T-helper 1 cell treated with Interleukin-12 subunit alpha and Interleukin-12 subunit beta and Interleukin-4 antibody, amounts not matched to agents 30 μg/mL and 1 μg/mL, for 36 hours (primary cell): ENCODE measurements at regions not wholly inside any gene's neighbourhood (a gene's known extent, or its start where the extent isn't known, plus 50 kb on each side); places are given as distances from the start of the nearest gene placed in this dataset.
"Not testable (repeated sequence)": the region's sequence is repeated elsewhere in the genome, so short reads cannot be mapped to it uniquely, and the experiment has no call there.

Experiments
- H3K27ac Mint-ChIP-seq: one replicate; pipeline ENCODE4 v1.8.0; 2021; ENCODE audit warnings: mild to moderate bottlenecking, mixed read lengths
- H3K27me3 Mint-ChIP-seq: one replicate; pipeline ENCODE4 v1.8.0; 2021; ENCODE audit warnings: low read depth, mixed read lengths
- H3K36me3 Mint-ChIP-seq: one replicate; pipeline ENCODE4 v1.8.0; 2021; ENCODE audit warnings: low read depth, mixed read lengths
- H3K4me1 Mint-ChIP-seq: one replicate; pipeline ENCODE4 v1.8.0; 2021; ENCODE audit warnings: low read depth, mixed read lengths
- H3K4me3 Mint-ChIP-seq: one replicate; pipeline ENCODE4 v1.8.0; 2021; ENCODE audit warnings: mild to moderate bottlenecking, moderate library complexity, mixed read lengths
- H3K9me3 Mint-ChIP-seq: one replicate; pipeline ENCODE4 v1.8.0; 2021; ENCODE audit warnings: mixed read lengths

- Mint-ChIP-seq H3K4me3 (no peak overlapping the region), H3K9me3 (peaks cover 9% of the 10 kb centered on the region), H3K27me3 (no peaks in the 10 kb centered on the region), H3K36me3 (no peaks in the 10 kb centered on the region), H3K4me1 (no peaks in the 10 kb centered on the region), H3K27ac (no peak overlapping the region)
Measured at GRCh38 chr5:30524428-30524827, 669.1 kb upstream of the CDH6 start.

DNA sequence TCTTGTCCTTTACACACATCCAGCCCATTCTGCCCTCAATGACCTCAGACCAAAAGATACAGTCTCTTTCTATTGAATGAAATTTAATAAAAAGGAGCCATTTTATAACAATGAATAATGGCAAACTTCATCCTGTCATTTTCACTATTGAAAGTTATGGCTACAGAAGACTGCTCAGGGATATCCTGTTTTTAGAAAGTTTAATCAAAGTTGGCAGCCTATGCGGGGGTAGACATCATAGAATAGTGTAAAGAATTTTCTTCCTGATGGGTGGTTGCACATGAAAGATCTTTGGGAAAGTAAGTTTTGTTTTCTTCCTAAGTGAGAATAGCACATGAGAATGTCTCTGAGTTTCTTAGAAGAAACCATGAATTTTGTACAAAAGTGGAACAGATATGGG lies 670.4 kb upstream of the CDH6 start:
- Mint-ChIP-seq H3K4me3 (no peak overlapping the region), H3K4me1 (no peaks in the 10 kb centered on the region), H3K27ac (no peak overlapping the region), H3K27me3 (no peaks in the 10 kb centered on the region), H3K36me3 (no peaks in the 10 kb centered on the region), H3K9me3 (peaks cover 15% of the 10 kb centered on the region)

DNA sequence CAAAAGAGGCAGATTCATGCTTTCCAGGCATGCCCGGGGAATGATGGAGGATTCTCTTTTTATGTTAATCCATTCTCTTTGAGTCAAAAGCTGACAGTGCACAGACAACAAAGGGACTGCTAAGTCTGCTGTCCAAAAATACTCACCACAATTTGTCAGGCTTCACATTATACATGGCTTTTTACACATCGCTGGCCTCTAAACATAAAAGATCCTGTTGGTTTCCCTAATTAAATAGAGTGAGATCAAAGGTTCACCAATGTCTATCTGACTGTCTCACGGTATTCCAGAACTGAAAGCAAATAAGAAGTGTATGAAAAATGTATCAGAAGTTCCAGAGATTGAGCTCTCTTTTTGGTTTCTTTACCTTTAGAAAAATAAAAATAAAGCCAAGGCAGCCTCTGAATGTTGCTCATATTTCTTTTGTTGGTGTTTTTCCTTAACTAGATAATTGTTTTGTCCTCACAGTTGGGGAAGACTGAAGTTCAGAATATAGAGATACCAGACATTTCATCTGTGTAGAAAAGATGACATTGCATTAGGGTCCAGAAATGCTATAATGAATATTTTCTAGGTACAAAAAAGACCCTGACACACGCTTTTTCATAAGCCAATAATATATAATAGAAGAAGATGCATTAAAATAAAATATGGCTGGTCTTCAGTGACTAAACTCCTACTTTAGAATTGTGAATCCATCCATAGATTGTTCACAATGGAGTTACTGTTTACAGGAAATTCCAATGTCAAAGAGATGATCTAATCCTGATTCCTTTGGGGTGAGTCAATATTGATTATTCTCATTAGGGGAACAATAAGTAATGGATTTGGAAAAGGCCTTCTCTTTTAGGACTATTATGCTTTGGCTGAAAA lies 688.2 kb upstream of the CDH6 start:
- Mint-ChIP-seq H3K27me3 (no peaks in the 10 kb centered on the region), H3K27ac (no peak overlapping the region), H3K4me1 (no peaks in the 10 kb centered on the region), H3K36me3 (no peaks in the 10 kb centered on the region), H3K9me3 (peaks cover 22% of the 10 kb centered on the region), H3K4me3 (no peak overlapping the region)

DNA sequence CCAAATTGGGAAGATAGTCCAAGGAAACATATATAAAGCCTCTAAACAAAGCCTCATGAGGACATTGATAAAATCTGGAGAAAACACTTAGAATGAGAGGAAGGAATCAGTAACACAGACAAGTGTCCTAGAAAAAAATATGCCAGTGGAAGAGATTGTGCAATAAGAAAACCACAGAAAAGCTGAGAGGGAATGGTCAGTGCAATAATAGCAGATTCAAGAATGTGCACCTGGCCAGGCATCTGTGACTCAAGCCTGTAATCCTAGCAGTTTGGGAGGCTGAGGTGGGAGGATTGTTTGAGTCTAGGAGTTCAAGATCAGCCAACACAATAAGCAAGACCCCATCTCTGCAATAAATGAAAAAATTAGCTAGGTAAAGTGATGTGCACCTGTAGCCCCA lies 691.2 kb upstream of the CDH6 start:
- Mint-ChIP-seq H3K27ac (no peak overlapping the region), H3K4me3 (no peak overlapping the region), H3K9me3 (peaks cover 17% of the 10 kb centered on the region), H3K36me3 (no peaks in the 10 kb centered on the region), H3K27me3 (no peaks in the 10 kb centered on the region), H3K4me1 (no peaks in the 10 kb centered on the region)

- no peak overlapping the region for H3K4me3 Mint-ChIP-seq
- no peaks in the 10 kb centered on the region for H3K27me3 Mint-ChIP-seq
- peaks cover 17% of the 10 kb centered on the region for H3K9me3 Mint-ChIP-seq
- H3K4me1 Mint-ChIP-seq = no peaks in the 10 kb centered on the region
- no peaks in the 10 kb centered on the region for H3K36me3 Mint-ChIP-seq
- no peak overlapping the region for H3K27ac Mint-ChIP-seq
Measured at GRCh38 chr5:30501065-30501464, 692.4 kb upstream of the CDH6 start.

- H3K4me3 Mint-ChIP-seq = no peak overlapping the region
- peaks cover 17% of the 10 kb centered on the region for H3K9me3 Mint-ChIP-seq
- no peaks in the 10 kb centered on the region for H3K27me3 Mint-ChIP-seq
- H3K36me3 Mint-ChIP-seq = no peaks in the 10 kb centered on the region
- H3K4me1 Mint-ChIP-seq = no peaks in the 10 kb centered on the region
- no peak overlapping the region for H3K27ac Mint-ChIP-seq
Measured at GRCh38 chr5:30500513-30500912, 693.0 kb upstream of the CDH6 start.

DNA sequence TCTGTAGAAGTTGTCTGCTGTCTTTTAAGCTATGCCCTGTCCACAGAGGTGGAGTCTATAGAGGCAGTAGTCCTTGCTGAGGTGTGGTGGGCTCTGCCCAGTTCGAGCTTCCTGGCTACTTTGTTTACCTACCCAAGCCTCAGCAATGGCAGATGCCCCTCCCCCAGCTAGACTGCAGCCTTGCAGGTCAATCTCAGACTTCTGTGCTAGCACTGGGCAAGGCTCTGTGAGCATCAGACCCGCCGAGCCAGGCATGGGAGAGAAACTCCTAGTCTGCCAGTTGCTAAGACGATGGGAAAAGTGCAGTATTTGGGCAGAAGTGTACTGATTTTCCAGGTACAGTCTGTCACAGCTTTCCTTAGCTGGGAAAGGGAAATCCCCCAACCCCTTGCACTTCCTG lies 694.1 kb upstream of the CDH6 start:
- Mint-ChIP-seq H3K27ac (no peak overlapping the region), H3K4me1 (no peaks in the 10 kb centered on the region), H3K9me3 (peaks cover 21% of the 10 kb centered on the region), H3K27me3 (no peaks in the 10 kb centered on the region), H3K4me3 (no peak overlapping the region), H3K36me3 (no peaks in the 10 kb centered on the region)

DNA sequence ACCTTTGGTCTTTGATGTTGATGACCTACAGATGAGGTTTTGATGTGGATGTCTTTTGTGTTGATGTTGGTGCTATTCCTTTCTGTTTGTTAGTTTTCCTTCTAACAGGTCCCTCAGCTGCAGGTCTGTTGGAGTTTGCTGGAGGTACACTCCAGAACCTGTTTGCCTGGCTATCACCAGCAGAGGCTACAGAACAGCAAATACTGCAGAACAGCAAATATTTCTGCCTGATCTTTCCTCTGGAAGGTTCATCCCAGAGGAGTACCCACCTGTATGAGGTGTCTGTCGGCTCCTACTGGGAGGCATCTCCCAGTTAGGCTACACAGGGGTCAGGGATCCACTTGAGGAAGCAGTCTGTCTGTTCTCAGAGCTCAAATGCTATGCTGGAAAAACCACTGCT lies 694.5 kb upstream of the CDH6 start:
- Mint-ChIP-seq H3K4me3 (no peak overlapping the region), H3K4me1 (no peaks in the 10 kb centered on the region), H3K27ac (no peak overlapping the region), H3K9me3 (peaks cover 21% of the 10 kb centered on the region), H3K36me3 (no peaks in the 10 kb centered on the region), H3K27me3 (no peaks in the 10 kb centered on the region)

DNA sequence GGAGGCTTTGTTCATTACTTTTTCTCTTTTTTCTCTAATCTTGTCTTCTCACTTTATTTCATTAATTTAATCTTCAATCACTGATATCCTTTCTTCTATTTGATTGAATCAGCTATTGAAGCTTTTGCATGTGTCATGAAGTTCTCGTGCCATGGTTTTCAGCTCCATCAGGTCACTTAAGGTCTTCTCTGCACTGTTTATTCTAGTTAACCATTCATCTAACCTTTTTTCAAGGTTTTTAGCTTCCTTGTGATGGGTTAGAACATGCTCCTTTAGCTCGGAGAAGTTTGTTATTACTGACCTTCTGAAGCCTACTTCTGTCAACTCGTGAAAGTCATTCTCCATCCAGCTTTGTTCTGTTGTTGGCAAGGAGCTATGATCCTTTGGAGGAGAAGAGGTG lies 695.0 kb upstream of the CDH6 start:
- not testable (repeated sequence) for H3K4me1 Mint-ChIP-seq, H3K27ac Mint-ChIP-seq, H3K27me3 Mint-ChIP-seq, H3K4me3 Mint-ChIP-seq, H3K36me3 Mint-ChIP-seq
- peaks cover 21% of the 10 kb centered on the region for H3K9me3 Mint-ChIP-seq

DNA sequence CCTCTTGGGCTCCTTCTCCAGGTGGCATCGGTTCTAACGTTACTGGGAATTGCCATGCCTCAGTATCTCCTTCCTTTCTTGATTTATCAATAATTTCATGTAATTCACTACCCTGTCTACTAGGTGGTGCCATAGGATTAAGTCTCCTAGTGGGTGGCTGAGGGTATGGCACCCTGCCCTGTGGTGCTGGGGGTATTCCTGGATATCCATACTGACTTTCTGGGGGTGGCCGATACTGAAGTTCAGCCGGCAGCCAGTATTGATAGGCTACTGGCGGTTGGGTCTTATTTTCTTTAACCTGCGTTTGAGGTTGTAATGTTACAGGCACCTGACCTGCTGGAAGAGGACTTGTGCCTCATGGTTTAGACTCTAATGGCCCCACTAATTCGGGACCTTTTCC lies 699.4 kb upstream of the CDH6 start:
- H3K9me3 Mint-ChIP-seq = peaks cover 14% of the 10 kb centered on the region

DNA sequence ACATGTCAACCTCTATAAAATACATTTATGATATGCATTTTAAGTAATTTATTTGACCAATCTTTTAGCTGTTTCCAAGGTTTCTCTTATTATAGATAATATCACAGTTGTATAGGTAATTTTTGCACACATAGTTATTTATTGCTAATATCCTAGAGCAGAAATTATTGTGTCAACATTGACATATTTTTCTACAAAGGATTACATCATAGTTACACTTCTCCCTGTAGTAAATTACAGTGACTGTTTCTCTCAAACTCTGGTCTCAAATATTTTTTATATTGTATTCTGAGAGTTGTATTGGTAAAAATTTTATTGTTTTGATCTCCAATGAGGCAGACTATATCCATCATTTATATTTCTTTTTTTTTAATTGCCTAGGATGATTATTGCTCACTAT lies 714.4 kb upstream of the CDH6 start:
- no peaks in the 10 kb centered on the region for H3K27me3 Mint-ChIP-seq
- no peaks in the 10 kb centered on the region for H3K4me1 Mint-ChIP-seq
- H3K27ac Mint-ChIP-seq = no peak overlapping the region
- no peak overlapping the region for H3K4me3 Mint-ChIP-seq
- peaks cover 38% of the 10 kb centered on the region for H3K9me3 Mint-ChIP-seq
- no peaks in the 10 kb centered on the region for H3K36me3 Mint-ChIP-seq

More for the DNA sequence above, 699.4 kb upstream of the CDH6 start:
- not testable (repeated sequence) for H3K4me1 Mint-ChIP-seq, H3K4me3 Mint-ChIP-seq, H3K36me3 Mint-ChIP-seq, H3K27ac Mint-ChIP-seq, H3K27me3 Mint-ChIP-seq

- no peaks in the 10 kb centered on the region for H3K4me1 Mint-ChIP-seq
- no peak overlapping the region for H3K27ac Mint-ChIP-seq
- no peak overlapping the region for H3K4me3 Mint-ChIP-seq
- H3K36me3 Mint-ChIP-seq = no peaks in the 10 kb centered on the region
- H3K27me3 Mint-ChIP-seq = no peaks in the 10 kb centered on the region
- peaks cover 34% of the 10 kb centered on the region for H3K9me3 Mint-ChIP-seq
Measured at GRCh38 chr5:30475429-30475828, 718.1 kb upstream of the CDH6 start.

- Mint-ChIP-seq H3K27ac (no peak overlapping the region), H3K36me3 (no peaks in the 10 kb centered on the region), H3K27me3 (no peaks in the 10 kb centered on the region), H3K4me3 (no peak overlapping the region), H3K9me3 (peaks cover 22% of the 10 kb centered on the region), H3K4me1 (no peaks in the 10 kb centered on the region)
Measured at GRCh38 chr5:30469691-30470090, 723.8 kb upstream of the CDH6 start.

DNA sequence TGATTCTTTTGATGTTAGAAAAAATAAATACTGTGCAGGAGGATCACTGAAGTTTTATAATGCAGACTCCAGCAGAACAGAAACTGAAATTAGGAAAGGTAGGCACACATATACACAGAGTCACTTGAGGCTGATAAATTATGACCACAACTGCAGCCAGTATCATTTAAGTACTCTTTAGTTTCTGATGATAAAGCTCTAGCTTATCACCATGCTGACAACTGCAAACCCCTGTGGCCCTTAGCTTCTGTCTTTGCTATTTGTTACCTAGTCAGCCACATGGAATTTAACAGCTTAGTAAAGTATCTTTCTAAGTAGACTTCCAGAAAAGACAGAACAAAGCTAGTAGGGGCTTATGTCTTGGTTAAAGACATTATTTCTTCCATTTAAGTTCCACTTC lies 734.8 kb upstream of the CDH6 start:
- H3K4me3 Mint-ChIP-seq = no peak overlapping the region
- peaks cover 17% of the 10 kb centered on the region for H3K9me3 Mint-ChIP-seq
- H3K27ac Mint-ChIP-seq = no peak overlapping the region
- H3K27me3 Mint-ChIP-seq = no peaks in the 10 kb centered on the region
- H3K36me3 Mint-ChIP-seq = no peaks in the 10 kb centered on the region
- no peaks in the 10 kb centered on the region for H3K4me1 Mint-ChIP-seq

DNA sequence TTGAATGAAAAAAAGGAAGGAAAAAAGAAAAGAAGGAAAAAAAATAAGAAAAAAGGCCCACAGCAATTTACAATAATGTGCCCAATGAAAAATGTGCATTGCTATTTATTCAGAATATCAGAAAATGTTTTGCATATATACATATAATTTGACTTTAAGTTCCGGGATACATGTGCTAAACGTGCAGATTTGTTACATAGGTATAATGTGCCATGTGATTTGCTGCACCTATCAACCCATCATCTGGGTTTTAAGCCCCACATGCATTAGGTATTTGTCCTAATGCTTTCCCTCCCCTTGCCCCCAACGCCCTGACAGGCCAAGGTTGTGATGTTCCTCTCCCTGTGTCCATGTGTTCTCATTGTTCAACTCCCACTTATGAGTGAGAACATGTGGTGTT lies 738.0 kb upstream of the CDH6 start:
- H3K36me3 Mint-ChIP-seq, H3K27ac Mint-ChIP-seq, H3K4me1 Mint-ChIP-seq, H3K27me3 Mint-ChIP-seq, H3K4me3 Mint-ChIP-seq: not testable (repeated sequence)
- peaks cover 25% of the 10 kb centered on the region for H3K9me3 Mint-ChIP-seq

- Mint-ChIP-seq H3K27me3 (no peaks in the 10 kb centered on the region), H3K4me1 (no peaks in the 10 kb centered on the region), H3K27ac (no peak overlapping the region), H3K36me3 (no peaks in the 10 kb centered on the region), H3K9me3 (peaks cover 27% of the 10 kb centered on the region), H3K4me3 (no peak overlapping the region)
Measured at GRCh38 chr5:30453168-30453567, 740.3 kb upstream of the CDH6 start.
